H9 (cell line): ENCODE measurements at regions not wholly inside any gene's neighbourhood (a gene's known extent, or its start where the extent isn't known, plus 50 kb on each side); places are given as distances from the start of the nearest gene placed in this dataset.

Source experiments
- DNase-seq: peaks from one replicate; pipeline ENCODE4 v3.0.0-alpha.2; 2017
- H2AFZ ChIP-seq: one replicate; pipeline ENCODE4 v1.6.1; 2013; ENCODE audit warnings: mild to moderate bottlenecking, low read length, control low read depth, moderate library complexity
- H2AK5ac ChIP-seq: 2 replicates; pipeline ENCODE4 v1.6.1; 2013; ENCODE audit warnings: low read length, control low read depth, mixed read lengths; ENCODE audit not compliant: insufficient read length
- H2BK120ac ChIP-seq: one replicate; pipeline ENCODE4 v1.6.1; 2013; ENCODE audit warnings: low read depth, mild to moderate bottlenecking, low read length, control low read depth, inconsistent platforms; ENCODE audit not compliant: poor library complexity, severe bottlenecking
- H2BK12ac ChIP-seq: 2 replicates; pipeline ENCODE4 v1.6.1; 2013; ENCODE audit warnings: low read length, control low read depth, mixed read lengths, low read depth; ENCODE audit not compliant: insufficient read length
- H2BK15ac ChIP-seq: 2 replicates; pipeline ENCODE4 v1.6.1; 2013; ENCODE audit warnings: low read depth, low read length, control low read depth
- H2BK20ac ChIP-seq: one replicate; pipeline ENCODE4 v1.6.1; 2013; ENCODE audit warnings: low read depth, mild to moderate bottlenecking, low read length, control low read depth, inconsistent platforms; ENCODE audit not compliant: poor library complexity, severe bottlenecking
- H2BK5ac ChIP-seq: 2 replicates; pipeline ENCODE4 v1.6.1; 2013; ENCODE audit warnings: low read length, control low read depth, mixed read lengths; ENCODE audit not compliant: insufficient read length
- H3K14ac ChIP-seq: 2 replicates; pipeline ENCODE4 v1.6.1; 2013; ENCODE audit warnings: low read length, control low read depth; ENCODE audit not compliant: insufficient read depth
- H3K18ac ChIP-seq: 2 replicates; pipeline ENCODE4 v1.6.1; 2013; ENCODE audit warnings: low read depth, mild to moderate bottlenecking, mixed read lengths, low read length, control low read depth; ENCODE audit not compliant: insufficient read length
- H3K23ac ChIP-seq: 2 replicates; pipeline ENCODE4 v1.6.1; 2013; ENCODE audit warnings: low read length, control low read depth, mixed read lengths, low read depth; ENCODE audit not compliant: insufficient read length
- H3K23me2 ChIP-seq: 2 replicates; pipeline ENCODE4 v1.6.1; 2013; ENCODE audit warnings: low read depth, mild to moderate bottlenecking, mixed read lengths, low read length, control low read depth; ENCODE audit not compliant: insufficient read length, poor library complexity, severe bottlenecking
- H3K27ac ChIP-seq: 2 replicates; pipeline ENCODE4 v1.5.1; 2013; ENCODE audit warnings: low read length, control low read depth, mixed read lengths, low read depth; ENCODE audit not compliant: insufficient read length
- H3K27me3 ChIP-seq: 2 replicates; pipeline ENCODE4 v1.6.1; 2013; ENCODE audit warnings: low read length, control low read depth, inconsistent platforms; ENCODE audit not compliant: insufficient read depth
- H3K4ac ChIP-seq: 2 replicates; pipeline ENCODE4 v1.6.1; 2013; ENCODE audit warnings: low read depth, mild to moderate bottlenecking, control low read depth, inconsistent platforms, low read length, moderate library complexity
- H3K4me1 ChIP-seq: 2 replicates; pipeline ENCODE4 v1.6.1; 2013; ENCODE audit warnings: low read length, control low read depth, inconsistent platforms; ENCODE audit not compliant: insufficient read depth
- H3K4me2 ChIP-seq: 2 replicates; pipeline ENCODE4 v1.6.1; 2013; ENCODE audit warnings: low read length, control low read depth, mixed read lengths; ENCODE audit not compliant: insufficient read length, insufficient read depth
- H3K56ac ChIP-seq: 2 replicates; pipeline ENCODE4 v1.6.1; 2013; ENCODE audit warnings: low read depth, mild to moderate bottlenecking, mixed read lengths, low read length, control low read depth; ENCODE audit not compliant: insufficient read length
- H3K79me1 ChIP-seq: 2 replicates; pipeline ENCODE4 v1.6.1; 2013; ENCODE audit warnings: low read depth, mild to moderate bottlenecking, moderate library complexity, low read length, control low read depth, inconsistent platforms; ENCODE audit not compliant: insufficient read depth, poor library complexity, severe bottlenecking
- H3K79me2 ChIP-seq: 2 replicates; pipeline ENCODE4 v1.6.1; 2013; ENCODE audit warnings: low read length, control low read depth, inconsistent platforms; ENCODE audit not compliant: insufficient read depth
- H3K9ac ChIP-seq: 2 replicates; pipeline ENCODE4 v1.6.1; 2013; ENCODE audit warnings: low read length, control low read depth, mixed read lengths; ENCODE audit not compliant: insufficient read length; ENCODE audit errors: extremely low read depth
- H3K9me3 ChIP-seq: one replicate; pipeline ENCODE4 v1.6.1; 2013; ENCODE audit warnings: low read depth, low read length, inconsistent platforms; ENCODE audit not compliant: control insufficient read depth
- H3T11ph ChIP-seq: one replicate; pipeline ENCODE4 v1.6.1; 2013; ENCODE audit warnings: mild to moderate bottlenecking, low read length, control low read depth, inconsistent platforms
- H4K20me1 ChIP-seq: one replicate; pipeline ENCODE4 v1.6.1; 2013; ENCODE audit not compliant: control insufficient read depth, insufficient read length, insufficient read depth
- H4K5ac ChIP-seq: 2 replicates; pipeline ENCODE4 v1.6.1; 2013; ENCODE audit warnings: low read depth, mild to moderate bottlenecking, mixed read lengths, low read length, control low read depth; ENCODE audit not compliant: insufficient read length
- H4K8ac ChIP-seq: replicated peaks from 2 replicates; pipeline ENCODE4 v1.6.1; 2013; ENCODE audit warnings: low read length, control low read depth, mixed read lengths, low read depth; ENCODE audit not compliant: insufficient read length
- H4K91ac ChIP-seq: 2 replicates; pipeline ENCODE4 v1.6.1; 2013; ENCODE audit warnings: low read depth, mild to moderate bottlenecking, moderate library complexity, mixed read lengths, low read length, control low read depth; ENCODE audit not compliant: insufficient read length
- H3K27ac Mint-ChIP-seq, 3 experiments: 2 replicates in 2 of 3; 3 replicates in 1 of 3; pipeline ENCODE4 v1.8.0; 2020 to 2021; ENCODE audit warnings: mixed read lengths in 3 of 3, mild to moderate bottlenecking in 1 of 3, moderate library complexity in 1 of 3
- H3K27me3 Mint-ChIP-seq: 2 replicates; pipeline ENCODE4 v1.8.0; 2021; ENCODE audit warnings: low read depth, mild to moderate bottlenecking, moderate library complexity, mixed read lengths
- H3K36me3 Mint-ChIP-seq, 3 experiments: 2 replicates in 2 of 3; 3 replicates in 1 of 3; pipeline ENCODE4 v1.8.0; 2020 to 2021; ENCODE audit warnings: low read depth in 3 of 3, mixed read lengths in 3 of 3; ENCODE audit not compliant: insufficient read depth in 1 of 3
- H3K4me1 Mint-ChIP-seq, 2 experiments: 2 replicates each; pipeline ENCODE4 v1.8.0; 2020; ENCODE audit warnings: mixed read lengths in 2 of 2
- H3K4me3 Mint-ChIP-seq, 2 experiments: 2 replicates in 1 of 2; 3 replicates in 1 of 2; pipeline ENCODE4 v1.8.0; 2020 to 2021; ENCODE audit warnings: mild to moderate bottlenecking in 2 of 2, mixed read lengths in 2 of 2, moderate library complexity in 1 of 2
- H3K9me3 Mint-ChIP-seq, 2 experiments: 2 replicates in 1 of 2; 3 replicates in 1 of 2; pipeline ENCODE4 v1.8.0; 2020; ENCODE audit warnings: mild to moderate bottlenecking in 2 of 2, mixed read lengths in 2 of 2, moderate library complexity in 1 of 2
- CTCF ChIP-seq: fragments of 200-600 bp; sonication (generic); conservative IDR thresholded peaks from 3 replicates; pipeline ENCODE4 v1.8.0; 2021; ENCODE audit warnings: antibody characterized with exemption, mild to moderate bottlenecking

DNA sequence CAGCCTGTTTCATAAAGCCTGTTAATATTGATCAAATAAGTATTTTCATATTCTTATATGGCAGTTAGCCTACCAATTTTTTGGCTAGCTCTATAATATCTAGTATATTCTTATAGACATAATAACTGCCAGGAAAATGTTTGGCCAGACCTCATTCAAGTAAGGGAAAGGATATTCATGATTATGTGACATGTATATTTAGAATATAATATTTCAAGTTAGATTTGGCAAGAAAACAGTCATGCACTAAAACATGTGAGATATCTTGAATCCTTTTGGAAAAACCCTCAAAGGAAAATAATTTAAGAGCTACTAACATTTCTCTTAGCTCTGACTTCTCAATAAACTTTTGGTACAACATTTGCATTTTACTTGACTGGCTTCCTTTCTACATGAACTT is 694.1 kb downstream of the PLCL1 start:
- H3K9me3 ChIP-seq: no peaks in the 10 kb centered on the region
- H3K9me3 Mint-ChIP-seq: no peaks in the 10 kb centered on the region

More for the DNA sequence above, 694.1 kb downstream of the PLCL1 start:
- no peak for TF ChIP-seq CTCF
- Histone ChIP-seq H2BK120ac (no peak overlapping the region), H4K5ac (no peak overlapping the region), H3K18ac (no peak overlapping the region), H3K14ac (no peak overlapping the region), H3K23ac (no peak overlapping the region), H3K27ac (no peak overlapping the region), H4K8ac (no peak overlapping the region), H2BK5ac (no peak overlapping the region), H3K27me3 (no peaks in the 10 kb centered on the region), H3K56ac (no peak overlapping the region), H2BK20ac (no peak overlapping the region), H2BK12ac (no peak overlapping the region), H3T11ph (no peak overlapping the region), H2AK5ac (no peak overlapping the region), H3K79me2 (no peaks in the 10 kb centered on the region), H4K91ac (no peak overlapping the region), H3K4me1 (peaks cover 2% of the 10 kb centered on the region; the same call in 1 of the 2 replicates), H3K4me2 (no peak overlapping the region), H2AFZ (no peak overlapping the region), H2BK15ac (no peak overlapping the region), H3K23me2 (no peaks in the 10 kb centered on the region), H3K79me1 (no peaks in the 10 kb centered on the region), H4K20me1 (no peaks in the 10 kb centered on the region), H3K9ac (no peak overlapping the region), H3K4ac (no peak overlapping the region)
- Mint-ChIP-seq H3K36me3 (no peaks in the 10 kb centered on the region), H3K4me3 (no peak overlapping the region), H3K27me3 (no peaks in the 10 kb centered on the region), H3K27ac (no peak overlapping the region), H3K4me1 (peaks cover 22 to 25% of the 10 kb centered on the region in 2 experiments)
- DNase-seq: no peak
